ENCODE measurements at regions not wholly inside any gene's neighbourhood (a gene's known extent, or its start where the extent isn't known, plus 50 kb on each side); places are given as distances from the start of the nearest gene placed in this dataset.

DNA sequence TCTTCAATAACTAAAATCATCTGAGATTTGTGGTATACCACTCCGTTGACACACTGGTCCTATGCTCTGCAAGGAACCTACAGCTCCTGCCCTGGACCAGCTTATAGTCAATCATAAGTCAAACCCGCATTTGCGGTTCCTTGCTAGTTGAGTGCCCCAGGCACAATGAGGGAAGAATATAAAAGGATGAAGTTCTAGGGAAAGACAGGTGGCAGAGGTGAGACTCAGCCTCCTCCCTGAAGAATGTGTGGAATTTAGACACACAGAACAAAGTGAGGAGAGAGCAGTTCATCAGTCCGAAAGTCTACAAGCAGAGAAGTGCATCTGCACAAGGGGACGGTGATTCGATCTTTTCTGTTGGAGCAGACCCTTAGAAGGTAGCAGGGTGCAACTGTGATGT, 615.0 kb upstream of the FANCL start:
- TF ChIP-seq, protein P1, sequence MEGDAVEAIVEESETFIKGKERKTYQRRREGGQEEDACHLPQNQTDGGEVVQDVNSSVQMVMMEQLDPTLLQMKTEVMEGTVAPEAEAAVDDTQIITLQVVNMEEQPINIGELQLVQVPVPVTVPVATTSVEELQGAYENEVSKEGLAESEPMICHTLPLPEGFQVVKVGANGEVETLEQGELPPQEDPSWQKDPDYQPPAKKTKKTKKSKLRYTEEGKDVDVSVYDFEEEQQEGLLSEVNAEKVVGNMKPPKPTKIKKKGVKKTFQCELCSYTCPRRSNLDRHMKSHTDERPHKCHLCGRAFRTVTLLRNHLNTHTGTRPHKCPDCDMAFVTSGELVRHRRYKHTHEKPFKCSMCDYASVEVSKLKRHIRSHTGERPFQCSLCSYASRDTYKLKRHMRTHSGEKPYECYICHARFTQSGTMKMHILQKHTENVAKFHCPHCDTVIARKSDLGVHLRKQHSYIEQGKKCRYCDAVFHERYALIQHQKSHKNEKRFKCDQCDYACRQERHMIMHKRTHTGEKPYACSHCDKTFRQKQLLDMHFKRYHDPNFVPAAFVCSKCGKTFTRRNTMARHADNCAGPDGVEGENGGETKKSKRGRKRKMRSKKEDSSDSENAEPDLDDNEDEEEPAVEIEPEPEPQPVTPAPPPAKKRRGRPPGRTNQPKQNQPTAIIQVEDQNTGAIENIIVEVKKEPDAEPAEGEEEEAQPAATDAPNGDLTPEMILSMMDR (IDR thresholded peaks at IDR 0.05) = no peak
- TF ChIP-seq POLR2A (IDR thresholded peaks at IDR 0.05) = no peak

All from transverse colon (tissue), 3 donors.